GM18861 (cell line): ENCODE measurements at regions not wholly inside any gene's neighbourhood (a gene's known extent, or its start where the extent isn't known, plus 50 kb on each side); places are given as distances from the start of the nearest gene placed in this dataset.
"Not testable (repeated sequence)": the region's sequence is repeated elsewhere in the genome, so short reads cannot be mapped to it uniquely, and the experiment has no call there.

ENCODE experiments used
- ATAC-seq: cut with Tn5 transposase; IDR thresholded peaks from one replicate; pipeline ENCODE4 v1.9.1; 2021; ENCODE audit not compliant: unreplicated experiment

DNA sequence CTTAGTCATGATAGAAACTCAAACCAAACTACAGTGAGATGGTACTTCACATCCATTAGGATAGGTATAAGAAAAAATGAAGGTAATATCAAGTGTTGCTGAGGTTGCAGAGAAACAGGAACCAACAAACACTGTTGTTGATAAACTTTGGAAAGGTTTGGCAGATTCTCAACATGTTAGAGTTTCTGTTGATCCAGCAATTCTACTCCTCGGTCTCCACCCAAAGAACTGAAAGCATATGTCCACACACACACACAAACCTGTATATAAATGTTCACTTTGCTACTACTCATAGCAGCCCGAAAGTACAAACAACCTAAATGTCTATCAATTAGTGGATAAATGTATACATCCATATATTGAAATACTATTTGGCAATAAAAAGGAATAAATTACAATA lies 128.3 kb upstream of the CARMIL1 start:
- no peak for ATAC-seq

DNA sequence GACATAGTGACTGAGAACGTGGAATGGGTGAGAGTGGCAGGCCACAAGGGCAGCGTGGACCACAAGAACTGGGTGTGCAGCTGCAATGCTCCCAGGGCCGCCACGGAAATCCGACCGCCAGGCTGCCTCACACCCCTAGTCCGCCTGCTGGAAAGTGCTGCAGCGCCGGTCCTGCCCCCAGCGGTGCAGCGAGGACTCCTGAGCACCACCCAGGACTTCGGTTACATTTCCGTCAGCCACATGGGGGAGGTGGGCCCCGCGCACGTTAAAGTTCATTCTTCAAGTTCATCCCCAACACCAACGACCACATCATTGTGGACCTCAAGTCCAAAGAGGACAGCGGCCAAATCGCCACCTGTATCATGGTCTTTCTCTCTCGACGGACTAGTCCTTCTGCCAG lies 126.1 kb upstream of the CARMIL1 start:
- no peak for ATAC-seq

DNA sequence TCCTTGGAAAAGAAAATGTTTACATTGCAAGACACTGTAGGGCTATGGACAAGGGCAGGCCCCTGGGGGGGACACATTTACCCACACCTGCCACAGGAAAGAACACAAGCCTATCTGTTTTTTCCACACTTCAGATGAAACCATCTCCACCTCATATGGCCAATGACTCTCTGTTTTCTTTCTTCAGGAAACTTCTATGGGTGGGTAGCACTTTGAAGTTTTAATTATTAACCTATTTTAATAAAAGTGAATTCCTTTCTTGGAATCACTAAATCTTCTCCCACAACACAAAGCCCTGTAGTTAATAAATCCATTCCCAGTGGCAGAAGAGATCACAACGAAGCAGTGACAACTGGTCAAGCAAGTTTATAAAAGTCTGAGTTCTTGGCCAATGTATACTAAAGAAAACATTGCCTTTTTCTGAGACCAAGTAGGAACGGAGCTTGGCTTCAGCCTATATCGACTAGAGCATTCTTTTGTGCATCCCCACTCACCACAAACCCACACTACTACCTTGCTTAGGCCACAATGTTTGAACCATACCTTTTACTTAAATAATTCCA lies 125.1 kb upstream of the CARMIL1 start:
- ATAC-seq: no peak

DNA sequence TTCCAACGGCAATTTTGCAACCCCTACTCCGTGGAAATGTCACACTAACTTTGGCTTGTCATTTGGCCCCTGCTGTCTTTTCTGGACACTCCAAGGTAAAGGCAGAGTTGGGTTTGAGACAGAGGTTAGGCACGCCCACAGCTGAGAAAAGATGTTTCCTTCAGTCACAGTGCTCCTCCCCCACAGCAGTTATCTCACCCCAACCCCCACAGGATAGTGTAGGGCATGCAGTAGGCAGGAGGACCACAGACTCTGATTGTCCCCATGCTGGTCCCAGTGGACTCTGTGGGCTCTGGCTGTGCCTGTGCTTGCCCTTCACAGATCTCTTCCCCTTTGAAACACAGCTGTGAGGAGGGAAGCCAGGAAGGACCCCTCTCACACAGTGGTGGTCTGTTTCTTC lies 124.0 kb upstream of the CARMIL1 start:
- no peak for ATAC-seq

DNA sequence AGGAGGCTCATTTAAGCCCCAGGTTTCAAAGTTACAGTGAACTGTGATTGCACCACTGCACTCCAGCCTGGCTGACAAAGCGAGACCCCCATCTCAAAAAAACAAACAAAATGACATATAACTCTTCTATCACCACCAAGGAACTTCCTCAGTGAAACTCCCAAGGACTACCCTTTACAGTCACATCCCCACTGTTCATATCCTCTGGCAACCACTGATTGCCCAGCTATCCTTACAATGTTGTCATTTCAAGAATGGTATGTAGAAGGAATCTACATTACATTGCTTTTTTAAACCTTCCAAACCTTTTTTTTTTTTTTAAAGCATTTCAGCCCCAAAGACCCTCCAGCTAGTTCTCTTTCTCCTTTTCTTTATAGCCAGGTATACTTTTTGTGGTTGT lies 123.1 kb upstream of the CARMIL1 start:
- ATAC-seq: no peak

DNA sequence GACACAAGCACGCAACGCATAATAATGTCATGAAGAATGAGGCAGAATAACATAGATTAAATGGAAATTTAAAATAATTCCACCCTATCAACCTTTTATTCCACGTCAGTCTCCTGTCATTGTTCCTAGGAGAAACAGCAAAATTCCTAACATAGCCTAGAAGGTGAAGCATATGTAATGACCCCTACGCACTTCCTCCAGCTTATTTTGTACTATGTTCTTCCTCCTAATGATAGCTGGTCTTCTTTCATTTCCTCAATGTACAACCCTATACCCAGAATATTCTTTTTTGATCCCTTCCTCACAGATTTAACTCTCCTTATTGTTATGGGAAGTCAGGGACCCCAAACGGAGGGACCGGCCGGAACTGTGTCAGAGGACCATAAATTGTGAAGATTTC lies 122.0 kb upstream of the CARMIL1 start:
- ATAC-seq: no peak

DNA sequence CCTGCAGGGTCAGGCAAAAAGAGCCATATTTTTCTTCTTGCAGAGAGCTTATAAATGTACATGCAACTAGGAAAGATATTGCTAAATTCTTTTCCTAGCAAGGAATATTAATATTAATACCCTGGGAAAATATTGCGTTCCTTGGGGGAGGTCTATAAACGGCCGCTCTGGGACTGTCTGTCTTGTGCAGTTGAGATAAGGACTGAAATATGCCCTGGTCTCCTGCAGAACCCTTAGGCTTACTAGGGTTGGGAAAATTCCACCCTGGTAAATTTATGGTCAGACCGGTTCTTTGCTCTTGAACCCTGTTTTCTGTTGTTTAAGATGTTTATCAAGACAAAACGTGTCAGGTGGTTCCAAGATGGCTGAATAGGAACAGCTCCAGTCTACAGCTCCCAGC lies 121.3 kb upstream of the CARMIL1 start:
- no peak for ATAC-seq

DNA sequence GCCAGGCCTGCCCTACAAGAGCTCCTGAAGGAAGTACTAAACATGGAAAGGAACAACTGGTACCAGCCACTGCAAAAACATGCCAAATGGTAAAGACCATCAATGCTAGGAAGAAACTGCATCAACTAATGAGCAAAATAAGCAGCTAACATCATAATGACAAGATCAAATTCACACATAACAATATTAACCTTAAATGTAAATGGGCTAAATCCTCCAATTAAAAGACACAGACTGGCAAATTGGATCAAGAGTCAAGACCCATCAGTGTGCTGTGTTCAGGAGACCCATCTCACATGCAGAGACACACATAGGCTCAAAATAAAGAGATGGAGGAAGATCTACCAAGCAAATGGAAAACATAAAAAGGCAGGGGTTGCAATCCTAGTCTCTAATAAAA lies 119.0 kb upstream of the CARMIL1 start:
- not testable (repeated sequence) for ATAC-seq

DNA sequence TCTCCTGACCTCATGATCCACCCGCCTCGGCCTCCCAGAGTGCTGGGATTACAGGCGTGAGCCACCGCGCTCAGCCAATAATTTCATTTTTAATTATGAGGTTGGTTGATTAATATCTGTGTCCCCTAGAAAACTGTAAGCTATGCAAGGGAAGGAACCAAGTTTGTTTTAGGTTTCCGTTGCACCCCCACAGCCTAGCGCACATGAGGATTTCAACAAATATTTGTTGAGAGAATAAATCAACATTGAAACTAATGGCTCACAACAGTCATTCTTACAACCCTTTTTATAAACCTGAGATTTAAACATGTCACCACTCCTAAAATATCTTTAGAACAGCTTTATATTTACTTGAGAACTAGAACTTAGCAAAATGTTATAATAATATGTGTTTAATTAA lies 114.0 kb upstream of the CARMIL1 start:
- ATAC-seq: no peak

DNA sequence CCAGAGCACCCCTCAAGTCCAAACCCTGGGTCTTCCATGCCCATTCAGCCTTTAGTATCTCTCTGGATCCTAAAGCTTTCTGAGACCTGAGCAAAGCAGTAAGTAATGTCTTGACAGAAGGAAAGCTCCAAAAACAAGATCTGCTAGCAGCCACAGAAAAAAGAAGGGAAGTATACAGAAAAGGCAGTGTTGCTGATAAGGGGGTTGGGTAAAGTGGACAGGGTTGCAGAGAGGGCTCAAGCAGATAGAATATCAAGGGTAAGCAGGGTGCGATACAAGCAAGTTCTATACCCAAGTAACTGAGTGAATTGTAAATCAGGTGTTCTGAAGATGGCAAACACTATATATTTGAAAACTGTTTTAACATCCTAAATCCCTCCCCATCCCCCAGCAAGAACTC lies 113.4 kb upstream of the CARMIL1 start:
- ATAC-seq: no peak

DNA sequence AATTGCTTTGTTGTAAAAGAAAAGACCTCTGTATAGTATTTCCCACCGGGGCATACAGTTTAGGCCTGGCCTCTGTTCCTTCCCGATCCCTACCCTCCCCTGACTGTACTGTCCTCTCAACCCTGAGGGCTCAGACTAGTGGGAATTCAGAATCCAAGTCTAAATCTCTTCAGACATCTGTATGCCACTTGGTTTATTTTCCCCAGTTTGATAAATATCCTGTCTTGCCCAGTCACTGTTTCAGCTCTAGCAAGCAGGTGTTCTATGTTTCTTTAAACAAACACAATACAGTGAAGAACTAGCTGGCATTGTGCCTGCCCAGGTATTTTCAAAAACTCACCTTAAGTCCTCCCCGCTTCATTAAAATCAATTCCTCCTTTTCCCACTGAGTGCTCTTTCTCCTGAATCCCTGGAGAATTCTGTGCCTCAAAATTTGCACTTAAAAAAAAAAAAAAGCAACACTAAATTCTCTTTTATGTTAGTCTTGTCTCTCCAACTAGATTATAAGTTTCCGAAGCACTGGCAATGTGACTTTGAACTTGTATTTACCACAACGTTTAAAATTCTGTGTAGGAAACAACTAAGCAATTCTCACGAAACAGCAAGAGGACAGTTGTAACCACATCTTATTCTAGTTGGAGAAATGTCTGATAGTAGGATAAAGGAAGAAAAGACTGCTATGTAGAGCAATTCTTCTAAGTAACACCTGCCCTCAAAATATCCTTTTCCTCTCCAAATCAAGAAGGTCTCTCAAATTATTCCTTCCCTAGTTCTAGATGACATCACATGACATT lies 112.0 kb upstream of the CARMIL1 start:
- no peak for ATAC-seq

DNA sequence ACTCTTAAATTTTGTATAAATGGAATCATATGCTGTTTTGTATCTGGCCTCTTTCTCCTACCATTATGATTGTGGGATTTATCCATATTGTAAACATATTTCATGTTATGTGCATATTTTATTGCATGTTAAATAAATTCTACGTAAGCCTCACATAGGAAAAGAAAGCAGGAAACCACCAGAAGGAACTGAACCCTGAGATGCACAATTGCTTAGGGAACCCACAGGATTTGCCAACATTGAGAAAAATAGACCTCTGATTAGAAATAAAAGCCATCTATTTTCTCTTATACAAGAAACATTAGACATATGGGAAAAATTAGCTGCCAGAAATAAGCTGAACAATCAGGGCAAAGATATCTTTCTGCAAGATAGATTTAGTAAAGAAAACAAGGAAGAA lies 111.2 kb upstream of the CARMIL1 start:
- no peak for ATAC-seq

DNA sequence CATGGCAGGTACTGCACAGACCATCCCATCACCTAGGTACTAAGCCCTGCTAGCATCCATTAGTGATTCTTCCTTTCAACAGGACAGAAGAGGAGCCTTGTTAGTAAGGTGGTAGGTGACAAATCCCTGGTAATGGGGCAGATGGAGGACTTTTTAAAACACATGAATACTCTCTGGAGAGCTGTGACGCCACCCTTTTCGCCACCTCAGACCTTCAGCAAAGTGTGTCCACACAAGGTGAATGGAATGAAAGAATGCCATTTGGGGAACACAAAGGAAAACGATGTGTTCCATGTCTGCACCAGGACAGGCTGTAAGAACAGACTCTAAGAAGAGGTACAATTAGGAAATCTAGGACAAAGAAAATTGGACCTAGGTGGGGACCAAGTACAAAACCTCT lies 110.5 kb upstream of the CARMIL1 start:
- ATAC-seq: no peak

DNA sequence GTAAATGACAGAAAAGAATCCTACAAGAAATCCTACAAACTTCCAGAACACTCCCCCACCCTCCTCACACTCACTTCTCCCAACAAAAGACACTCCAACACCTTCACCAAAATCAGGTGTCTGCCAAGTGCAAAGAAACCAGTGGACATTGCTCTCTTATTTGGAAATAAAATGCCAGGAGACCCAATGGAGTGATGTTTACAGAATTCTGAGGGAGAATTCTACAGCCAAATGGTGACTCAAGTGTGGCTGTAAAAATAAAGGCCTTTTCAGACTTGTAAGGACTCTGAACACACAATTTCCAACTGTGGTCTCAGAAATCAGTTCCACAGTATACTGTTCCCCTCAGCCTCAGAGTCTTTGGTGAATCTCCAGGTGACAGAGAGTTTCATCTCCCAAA lies 109.6 kb upstream of the CARMIL1 start:
- no peak for ATAC-seq

DNA sequence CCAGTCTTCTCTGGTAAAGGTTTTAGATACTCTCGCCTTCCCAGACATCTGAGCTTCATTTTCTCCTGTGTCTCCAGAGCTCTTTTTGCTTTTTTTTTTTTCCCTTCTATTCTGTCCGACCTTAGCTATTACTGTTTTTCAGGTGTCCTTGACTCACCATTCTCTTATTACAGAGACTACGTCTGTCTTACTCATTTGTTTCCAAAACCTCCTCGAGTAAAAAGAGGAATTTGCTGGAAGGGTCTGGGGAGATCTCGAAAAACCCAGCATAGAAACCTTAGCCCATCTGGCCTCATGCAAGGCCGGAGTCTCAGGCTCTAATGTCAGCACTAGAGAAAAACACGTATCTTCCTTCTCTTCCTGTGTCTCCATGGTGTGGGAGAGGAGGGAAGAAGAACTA lies 109.2 kb upstream of the CARMIL1 start:
- ATAC-seq: no peak

DNA sequence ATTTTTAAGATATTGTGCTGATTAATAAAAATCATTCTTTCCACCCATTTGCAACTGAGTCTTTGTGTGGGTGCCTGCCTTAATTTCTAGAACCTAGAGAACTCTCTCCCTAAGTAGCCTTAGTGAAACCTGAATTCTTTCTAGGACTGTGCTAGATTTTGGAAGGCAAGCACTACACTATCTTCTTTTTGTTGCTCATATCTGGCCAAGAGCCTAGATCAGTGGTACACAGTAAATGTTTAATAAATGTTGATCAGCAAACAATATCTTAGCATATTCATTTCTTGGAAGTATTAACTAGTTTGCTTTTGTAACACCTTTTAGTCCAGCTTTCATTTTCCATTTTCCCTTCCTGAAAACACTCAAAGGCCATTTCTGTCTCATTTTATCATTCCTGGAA lies 108.5 kb upstream of the CARMIL1 start:
- no peak for ATAC-seq

DNA sequence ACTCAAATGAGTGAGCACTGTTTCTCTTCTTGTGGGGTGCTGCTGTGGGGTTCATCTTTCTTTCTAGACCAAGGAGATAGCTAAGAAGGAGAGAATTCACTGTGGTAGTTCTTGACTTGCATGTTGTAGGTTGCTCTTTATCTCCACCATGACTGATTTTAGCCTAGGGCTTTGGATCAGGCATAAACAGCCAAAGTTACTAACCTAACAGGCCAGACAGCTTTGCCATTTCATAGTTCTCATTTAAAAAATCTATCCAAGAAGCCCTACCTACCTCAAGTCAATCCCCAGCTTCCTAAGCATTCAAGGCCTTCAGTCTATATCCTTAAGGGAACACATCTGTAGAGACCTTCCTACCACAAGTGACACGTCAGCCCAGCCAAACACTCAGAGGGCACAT lies 107.9 kb upstream of the CARMIL1 start:
- ATAC-seq: no peak

DNA sequence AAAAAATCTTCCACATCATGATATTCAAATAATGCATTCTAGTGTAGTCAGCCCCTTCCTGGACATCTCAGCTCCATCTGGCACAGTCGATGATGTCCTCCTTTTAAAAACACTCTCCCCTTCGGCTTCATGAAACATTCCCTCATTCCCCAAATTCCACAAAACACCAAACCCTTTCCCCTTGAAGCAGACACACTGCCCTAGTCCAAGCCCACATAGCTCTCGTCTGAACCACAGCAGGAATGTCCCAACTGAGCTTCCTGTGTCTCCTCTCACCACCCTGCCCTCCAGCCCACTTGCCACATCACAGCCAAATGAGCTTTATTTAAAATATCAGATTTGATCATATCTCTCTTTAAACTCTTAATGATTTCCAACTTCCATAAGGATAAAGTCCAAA lies 106.4 kb upstream of the CARMIL1 start:
- no peak for ATAC-seq

DNA sequence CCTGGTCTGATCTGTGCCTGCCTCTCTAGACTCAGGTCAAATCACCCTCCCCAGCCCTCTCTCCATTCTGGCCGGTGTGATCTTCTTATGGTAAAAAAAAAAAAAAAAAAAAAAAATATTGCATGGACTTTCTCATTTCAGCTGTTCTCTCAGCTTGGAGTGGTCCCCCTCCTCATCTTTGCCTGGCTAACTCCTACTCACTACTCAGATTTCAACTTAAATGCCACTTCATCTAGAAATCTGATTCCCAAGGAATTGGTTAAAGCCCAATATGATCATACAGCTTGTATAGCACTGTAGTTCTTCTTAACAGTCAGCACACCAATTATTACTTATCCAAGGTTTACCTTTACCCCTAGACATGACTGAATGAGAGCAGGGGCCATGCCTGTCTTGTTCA lies 105.9 kb upstream of the CARMIL1 start:
- ATAC-seq: no peak

DNA sequence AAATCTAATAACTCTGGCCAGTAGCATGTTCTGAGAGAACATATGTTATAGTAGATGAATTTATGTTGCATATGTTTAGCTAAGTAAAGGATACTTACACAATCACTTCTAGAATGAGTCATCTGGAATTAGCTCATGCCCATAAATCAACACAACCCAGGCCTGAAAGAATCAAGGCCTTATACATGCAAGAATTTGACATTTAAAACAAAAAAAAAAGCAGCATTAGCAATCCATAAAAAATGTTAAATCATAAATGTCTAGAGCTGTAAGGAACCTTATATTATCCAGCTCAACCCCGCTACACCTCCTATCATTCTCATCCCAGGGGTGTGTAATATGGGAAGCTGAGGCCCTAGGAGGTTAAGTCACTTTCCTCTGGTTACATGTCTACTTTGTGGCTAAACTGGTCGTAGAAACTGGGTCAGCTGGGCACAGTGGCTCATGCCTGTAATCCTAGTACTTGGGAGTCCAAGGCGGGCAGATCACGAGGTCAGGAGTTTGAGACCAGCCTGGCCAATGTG lies 105.2 kb upstream of the CARMIL1 start:
- ATAC-seq: no peak

DNA sequence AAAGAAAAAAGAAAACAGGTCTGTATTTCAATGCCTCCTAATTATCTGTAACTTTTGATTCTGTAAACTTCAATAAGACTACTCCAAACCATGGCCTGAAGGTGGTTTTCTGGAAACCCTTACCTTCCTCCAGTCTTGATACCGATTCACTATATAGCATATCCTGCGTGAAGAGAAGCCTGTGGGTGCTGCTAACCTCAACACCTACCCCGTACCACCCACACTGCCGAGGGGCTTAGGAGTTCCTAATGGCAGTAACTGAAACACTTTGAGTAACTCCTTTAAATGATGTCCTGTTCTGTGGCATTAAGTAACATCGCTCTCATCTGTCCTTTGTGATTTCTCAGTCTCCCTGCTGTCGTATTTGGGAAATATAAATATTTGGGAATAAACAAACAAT lies 104.5 kb upstream of the CARMIL1 start:
- ATAC-seq: no peak

DNA sequence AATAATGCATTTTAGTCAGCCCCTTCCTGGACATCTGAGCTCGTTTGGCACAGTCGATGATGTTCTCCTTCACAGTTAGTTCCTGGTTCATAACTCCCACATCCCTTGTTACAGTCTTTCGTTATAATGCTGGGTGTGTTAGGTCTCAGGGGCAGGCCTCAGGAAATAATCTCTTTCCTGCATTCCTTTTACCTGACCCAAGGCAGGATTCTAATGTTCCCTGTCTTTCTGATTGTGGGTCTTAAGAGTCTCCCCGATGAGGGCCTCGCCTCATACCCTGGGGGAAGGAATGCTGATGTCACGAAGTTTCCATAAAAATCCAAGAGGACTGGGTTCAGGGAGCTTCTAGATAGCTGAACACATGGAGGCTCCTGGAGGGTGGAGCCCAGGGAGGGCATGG lies 104.0 kb upstream of the CARMIL1 start:
- ATAC-seq: no peak

DNA sequence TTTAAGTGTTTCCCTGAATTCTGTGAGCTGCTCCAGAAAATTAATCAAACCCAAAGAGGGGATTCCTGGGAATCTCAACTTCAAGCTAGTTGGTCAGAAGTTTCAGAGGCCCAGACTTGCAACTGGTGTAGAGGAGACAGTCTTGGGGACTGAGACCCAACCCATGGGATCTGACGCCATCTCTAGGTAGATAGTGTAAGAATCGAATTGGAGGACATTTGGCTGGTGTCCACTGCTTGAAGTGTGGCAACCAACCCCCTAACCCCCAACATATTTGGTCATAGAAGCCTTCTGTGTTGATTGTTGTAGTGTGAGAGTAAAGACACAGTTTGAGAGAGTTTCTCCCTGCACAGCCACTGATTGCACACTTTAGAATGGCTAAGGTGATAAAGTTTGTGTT lies 103.5 kb upstream of the CARMIL1 start:
- ATAC-seq: no peak
